Islet precursor cell (in vitro differentiated cells): ENCODE measurements at regions not wholly inside any gene's neighbourhood (a gene's known extent, or its start where the extent isn't known, plus 50 kb on each side); places are given as distances from the start of the nearest gene placed in this dataset.

Source experiments
- DNase-seq: peaks from one replicate; pipeline ENCODE4 v3.0.0-alpha.2; 2018

DNA sequence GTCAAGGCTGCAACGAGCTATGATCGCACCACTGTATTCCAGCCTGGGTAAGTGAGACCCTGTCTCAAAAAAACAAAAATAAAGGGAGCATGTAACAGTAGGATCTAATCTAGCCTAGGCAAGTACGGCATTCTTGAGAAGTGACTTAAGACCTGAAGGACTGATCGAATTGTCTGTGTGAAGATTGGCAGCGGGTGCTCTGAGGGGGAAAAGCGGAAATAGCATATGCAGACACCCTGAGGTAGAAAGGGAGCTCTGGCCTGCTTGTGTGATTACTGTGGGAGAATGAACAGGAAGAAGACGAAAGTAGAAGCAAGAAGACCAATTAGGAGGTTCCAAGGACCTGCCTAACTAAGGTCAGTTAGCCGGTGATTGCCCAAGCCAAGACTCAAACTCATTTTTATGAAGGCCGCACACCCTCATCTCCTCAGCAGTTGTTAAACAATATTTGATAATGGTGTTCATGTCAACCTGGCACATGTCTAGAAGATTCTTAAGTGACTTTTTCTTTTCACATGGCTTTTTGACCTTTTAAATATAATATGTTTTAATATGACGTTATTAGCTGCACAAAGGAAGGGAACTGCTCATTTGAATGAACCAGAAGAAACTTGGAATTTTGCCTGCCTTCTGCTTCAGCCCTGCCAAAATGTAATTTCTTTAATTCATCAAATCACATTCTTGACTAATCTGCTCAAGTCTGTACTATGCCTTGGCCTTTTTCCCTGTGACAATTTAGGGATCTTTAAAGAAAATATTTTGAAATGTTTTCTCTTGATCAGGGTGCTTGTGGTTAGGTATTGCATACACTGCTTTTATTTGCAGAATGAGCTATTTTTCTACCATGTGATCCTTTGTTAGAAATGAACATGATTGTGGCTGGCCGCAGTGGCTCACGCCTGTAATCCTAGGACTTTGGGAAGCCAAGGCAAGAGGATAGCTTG lies 289.2 kb upstream of the DMRT1 start:
- DNase-seq, result no peak

DNA sequence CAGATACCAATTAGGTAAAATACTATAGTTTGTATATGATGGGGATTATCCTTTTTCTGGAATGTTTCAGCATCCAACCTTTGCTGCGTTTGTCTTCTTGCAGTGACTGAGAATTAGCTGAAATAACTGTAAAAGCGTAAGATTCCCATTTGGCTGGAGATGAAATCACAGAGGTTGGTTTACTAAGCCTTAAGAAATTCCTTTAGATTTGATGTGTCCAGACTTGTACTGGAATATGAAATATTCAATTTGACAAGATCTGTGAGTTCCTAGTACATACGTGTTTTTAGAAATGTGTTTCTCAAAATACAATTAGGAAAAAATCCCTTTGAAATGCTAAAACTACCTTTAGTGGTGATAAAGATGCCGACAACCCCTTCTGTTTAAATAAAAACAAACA lies 286.0 kb upstream of the DMRT1 start:
- no peak for DNase-seq

DNA sequence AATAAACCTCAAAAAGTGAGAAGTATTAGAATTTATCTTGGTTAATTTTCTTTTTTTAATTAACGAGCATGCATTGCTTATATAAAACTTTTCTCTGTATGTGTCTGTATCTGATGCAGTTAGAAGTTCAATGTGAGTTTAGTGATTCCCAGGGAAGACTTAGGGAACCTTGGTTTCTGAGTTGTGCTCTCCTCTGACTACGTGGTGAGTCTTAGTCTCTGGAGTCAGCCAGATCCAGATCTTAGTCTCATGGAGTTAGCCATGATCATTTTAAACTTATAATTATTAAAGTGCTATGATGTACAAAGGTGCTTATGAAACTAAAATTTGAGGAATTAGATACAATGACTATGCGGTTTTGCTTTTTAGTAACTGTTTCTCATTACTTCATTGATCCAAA lies 285.3 kb upstream of the DMRT1 start:
- no peak for DNase-seq

DNA sequence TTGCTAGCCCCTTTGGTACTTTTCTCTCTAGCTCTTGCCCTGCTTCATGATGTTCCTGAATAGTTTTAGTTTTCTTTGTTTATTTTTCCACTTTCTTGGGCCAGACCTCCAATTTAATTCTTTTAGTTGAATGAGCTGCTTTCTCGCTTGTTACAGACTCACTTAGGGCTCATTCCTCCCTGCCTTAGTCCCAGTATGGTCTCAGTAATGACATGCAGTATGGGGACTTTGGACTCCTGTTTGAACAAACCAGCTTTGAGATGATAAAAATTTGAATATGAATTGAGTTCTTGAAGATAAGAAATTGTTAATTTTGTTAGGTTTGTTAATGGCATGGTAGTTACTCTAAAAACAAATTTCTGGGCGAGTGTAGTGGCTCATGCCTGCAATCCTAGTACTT lies 284.8 kb upstream of the DMRT1 start:
- no peak for DNase-seq

DNA sequence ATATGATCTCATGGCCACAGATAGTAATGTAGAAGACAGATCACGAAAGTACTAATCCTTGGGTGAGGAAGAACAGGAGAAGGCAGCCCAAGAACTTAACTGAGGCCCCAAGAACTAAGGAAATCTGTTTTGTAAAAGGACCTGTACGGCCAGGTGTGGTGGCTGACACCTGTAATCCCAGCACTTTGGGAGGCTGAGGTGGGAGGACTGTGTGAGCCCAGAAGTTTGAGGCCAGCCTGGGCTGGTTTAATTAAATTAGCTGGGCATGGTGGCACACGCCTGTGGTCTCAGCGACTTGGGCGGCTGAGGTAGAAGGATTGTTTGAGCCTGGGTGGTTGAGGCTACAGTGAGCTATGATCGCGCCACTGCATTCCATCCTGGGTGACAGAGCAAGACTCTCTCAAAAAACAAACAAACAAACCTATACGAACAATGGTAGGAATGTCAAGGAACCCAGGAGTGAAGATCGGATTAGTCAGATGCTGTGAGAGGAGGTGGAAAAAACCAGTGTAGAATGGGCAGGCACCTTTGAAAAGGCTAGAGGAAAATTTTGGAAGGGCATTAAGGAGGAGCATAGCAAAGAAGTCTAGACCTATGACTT lies 283.8 kb upstream of the DMRT1 start:
- DNase-seq, result peak; percentile 82

DNA sequence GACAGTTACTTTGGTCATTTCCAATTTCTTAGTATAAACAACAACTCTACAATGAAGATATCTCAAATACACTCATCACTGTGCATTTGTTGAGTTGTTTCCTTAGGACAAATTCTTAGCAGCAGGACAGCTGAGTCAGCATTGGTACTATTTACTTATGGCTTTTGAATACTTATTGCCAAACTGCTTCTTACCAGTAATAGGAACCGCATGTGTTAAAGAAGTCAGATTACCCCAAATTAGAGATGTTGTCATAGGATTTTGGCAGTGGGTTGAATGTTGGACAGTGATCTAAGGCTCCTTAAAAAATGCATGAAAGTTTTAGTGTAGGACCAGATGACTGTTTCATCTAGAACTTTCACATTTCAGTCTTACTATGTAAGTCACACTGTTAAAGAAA lies 280.1 kb upstream of the DMRT1 start:
- no peak for DNase-seq

DNA sequence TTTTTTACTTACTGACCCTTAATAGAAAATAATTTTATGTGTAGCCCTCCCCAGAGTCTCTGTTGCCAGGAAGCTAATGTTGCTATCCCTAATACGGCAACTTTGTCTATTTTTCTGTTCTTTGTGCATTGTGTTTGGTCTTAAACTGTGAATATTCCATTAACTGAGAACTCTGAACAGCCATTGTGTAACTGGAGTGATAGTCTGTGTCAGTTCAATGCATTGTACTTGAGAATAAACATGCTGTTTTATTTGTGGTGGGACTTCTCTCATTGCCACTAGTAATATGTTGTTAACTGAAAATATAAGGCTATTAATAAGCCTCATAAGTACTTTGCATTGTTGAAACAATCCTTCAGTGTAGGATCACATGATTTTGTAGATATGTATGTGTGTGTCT lies 278.3 kb upstream of the DMRT1 start:
- no peak for DNase-seq

DNA sequence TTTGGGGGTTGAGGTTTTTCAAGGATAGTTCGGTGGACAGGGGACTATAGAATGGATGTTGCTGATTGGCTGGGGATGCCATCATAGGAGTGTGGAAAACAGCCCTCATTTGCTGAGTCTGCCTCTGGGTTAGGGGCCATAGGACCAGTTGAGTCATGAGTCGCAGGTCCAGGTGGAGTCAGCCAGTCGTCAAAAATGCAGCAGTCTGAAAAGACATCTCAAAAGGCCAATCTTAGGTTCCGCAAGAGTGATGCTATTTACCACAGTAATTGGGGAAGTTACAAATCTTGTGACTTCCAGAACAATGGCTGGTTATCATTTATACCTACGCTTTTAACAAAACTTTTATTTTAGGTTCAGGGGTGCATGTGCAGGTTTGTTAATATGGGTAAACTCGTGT lies 276.0 kb upstream of the DMRT1 start:
- DNase-seq, result no peak

DNA sequence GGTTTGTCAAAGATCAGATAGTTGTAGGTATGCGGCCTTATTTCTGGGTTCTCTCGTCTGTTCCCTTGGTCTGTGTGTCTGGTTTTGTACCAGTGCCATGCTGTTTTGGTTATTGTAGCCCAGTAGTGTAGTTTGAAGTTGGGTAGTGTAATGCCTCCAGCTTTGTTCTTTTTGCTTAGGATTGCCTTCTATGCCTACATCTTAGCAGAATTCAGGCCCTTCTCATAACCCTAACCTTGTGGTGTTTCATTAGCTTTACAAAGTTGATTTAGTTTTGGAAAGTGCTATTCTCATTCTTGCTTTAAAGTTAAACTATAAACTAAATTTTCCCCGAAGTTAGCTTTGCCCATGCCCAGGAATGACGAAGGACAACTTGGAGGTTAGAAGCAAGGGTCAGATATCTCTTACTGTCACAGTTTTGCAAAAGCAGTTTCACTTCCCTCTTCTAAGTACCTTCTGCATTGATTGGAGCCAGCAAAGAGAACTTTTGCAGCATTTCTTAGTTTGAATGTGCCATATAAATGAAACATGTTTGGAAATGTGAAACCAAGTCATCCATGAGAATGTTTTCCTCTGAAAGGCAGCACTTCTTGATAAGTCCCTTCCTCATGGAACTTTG lies 274.3 kb upstream of the DMRT1 start:
- no peak for DNase-seq

DNA sequence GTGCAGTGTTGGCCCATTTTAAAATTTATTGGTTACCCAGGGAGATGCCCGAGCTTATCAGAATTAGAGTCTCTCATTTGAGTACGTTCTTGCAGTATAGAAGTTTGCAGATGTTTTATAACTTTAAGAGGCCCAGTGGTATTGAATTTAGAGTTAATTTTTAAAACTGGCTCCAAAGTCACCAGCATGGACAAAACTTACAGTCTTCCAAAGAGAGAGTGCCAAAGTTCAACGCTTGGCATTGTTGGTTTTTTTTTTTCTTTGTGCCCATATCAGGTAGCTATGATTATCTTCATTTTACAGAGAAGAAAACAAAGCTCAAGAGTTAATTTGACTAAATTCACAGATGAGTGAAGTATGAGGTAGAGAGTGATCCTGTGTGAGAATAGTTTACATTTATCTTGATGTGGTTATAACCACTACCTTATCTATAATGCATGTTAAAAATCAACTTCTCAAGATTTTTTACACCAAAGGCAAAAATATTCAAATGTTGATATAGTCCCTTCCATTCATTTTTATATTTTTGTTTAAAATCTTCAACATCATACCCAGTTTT lies 273.7 kb upstream of the DMRT1 start:
- no peak for DNase-seq

DNA sequence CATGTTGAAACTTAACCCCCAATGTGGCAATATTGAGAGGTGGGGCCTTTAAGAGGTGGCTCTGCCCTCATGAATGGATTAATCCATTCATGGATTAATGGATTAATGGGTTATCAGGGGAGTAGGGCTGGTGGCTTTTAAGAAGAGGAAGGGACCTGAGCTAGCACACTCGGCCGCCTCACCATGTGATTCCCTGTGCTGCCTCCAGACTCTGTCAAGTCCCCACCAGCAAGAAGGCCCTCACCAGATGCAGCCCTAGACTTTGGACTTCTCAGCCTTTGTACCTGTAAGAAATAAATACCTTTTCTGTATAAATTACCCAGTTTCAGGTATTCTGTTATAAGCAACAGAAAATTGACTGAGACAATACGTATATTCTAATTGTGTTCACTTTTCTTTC lies 272.2 kb upstream of the DMRT1 start:
- DNase-seq, result no peak

DNA sequence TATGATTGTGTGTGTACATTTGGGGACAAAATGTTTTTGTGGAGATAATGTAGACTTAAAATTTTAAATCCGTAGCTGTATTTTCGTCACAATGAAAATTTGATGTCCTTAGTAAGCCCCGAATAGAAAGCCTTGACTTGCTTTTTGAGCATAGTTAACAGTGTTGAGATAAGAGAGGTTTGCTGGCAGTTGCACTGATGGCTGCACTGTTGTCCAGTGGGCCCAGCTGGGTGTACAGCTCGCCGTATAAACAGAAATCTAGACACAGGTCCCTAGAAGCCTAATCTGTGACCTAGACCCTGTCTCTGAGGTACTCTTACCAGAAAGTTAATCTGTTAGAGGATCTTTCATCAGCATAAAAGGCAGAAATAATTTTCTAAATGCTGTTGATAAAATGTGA lies 271.3 kb upstream of the DMRT1 start:
- DNase-seq, result no peak

DNA sequence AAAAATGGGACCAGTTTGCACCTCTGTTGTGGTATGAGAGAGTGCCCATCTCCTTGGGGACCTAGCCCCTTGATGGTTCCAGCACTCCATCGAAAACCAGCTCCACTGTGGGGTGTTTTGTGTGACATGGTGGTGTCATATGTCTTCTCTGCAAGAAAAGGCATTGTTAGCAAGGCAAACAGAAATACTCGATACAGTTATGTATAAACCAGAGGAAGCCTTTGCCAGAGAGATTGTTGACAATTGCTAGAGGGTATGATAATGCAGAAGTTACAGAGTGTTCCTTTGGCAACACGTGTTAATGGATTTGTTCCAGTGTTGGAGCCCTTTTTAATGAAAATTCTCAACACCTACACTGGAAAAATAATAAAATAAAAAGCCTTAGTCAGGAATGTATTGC lies 270.4 kb upstream of the DMRT1 start:
- DNase-seq, result no peak

DNA sequence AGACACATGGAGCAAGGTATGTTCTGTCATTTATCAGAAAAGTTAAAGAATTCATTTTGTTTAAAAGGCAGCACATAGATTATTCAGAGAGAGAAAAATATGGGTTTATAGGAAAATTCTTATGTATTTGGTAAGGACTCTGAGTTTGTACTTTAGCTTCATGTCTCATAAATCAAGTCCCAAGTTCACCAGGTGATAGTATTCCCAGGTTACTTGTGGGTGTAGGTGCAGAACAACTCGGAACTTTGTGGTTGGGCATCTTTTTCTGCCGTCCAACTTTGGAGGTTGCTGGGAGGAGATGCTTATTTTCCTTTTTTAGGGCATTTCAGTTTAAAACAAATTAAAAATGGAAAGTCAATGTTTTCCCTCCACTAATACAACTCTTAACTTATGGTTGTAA lies 269.8 kb upstream of the DMRT1 start:
- DNase-seq, result no peak

DNA sequence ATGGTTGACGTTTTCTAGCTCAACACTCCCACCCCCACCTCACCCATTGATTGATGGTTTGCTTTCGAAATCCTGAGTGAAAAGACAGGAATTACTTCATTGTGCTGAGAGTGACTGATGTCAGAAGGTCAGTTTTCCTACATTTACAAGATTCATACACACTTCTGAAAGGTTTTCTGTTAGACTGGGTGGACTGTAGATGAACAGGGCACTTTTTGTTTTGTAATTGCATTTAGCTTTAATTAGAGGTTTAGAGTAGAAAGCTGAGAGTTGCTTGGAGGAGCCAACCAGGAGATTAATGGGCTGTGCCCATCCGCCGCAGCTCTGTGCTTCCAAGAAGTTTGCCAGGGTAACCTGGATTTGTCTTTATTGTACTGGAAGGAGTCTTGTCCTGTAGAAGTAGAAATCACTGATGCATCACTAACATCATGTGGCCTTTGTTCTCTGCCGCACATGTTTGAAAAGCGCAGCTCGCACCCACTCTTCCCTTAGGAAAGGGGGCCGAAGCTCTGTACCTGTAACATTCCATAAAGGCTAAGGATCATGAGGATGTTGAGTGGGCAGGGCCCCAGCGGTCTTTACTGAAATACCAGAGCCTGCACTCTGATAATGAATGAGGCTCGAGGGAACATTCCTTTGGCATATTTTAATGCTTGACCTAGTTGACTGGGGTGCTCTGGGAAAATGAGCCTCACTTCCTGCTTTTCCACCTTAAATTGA lies 267.6 kb upstream of the DMRT1 start:
- DNase-seq, result peak; percentile 69

DNA sequence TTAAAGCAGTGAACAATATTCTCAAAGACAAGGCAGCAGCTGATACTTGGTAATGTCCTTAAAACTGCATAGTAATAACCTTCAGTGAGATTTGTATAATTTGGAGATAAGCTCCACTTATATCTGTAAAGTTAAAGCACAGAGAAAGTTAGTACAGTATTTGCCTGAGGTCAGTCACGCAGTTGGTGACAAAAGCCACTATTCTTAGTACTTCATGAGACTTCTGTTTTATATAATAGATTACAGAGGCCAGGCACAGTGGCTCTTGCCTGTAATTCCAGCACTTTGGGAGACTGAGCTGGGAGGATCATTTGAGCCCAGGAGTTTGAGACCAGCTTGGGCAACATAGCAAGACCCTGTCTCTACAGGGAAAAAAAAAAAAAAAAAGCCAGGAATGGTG lies 266.4 kb upstream of the DMRT1 start:
- no peak for DNase-seq

DNA sequence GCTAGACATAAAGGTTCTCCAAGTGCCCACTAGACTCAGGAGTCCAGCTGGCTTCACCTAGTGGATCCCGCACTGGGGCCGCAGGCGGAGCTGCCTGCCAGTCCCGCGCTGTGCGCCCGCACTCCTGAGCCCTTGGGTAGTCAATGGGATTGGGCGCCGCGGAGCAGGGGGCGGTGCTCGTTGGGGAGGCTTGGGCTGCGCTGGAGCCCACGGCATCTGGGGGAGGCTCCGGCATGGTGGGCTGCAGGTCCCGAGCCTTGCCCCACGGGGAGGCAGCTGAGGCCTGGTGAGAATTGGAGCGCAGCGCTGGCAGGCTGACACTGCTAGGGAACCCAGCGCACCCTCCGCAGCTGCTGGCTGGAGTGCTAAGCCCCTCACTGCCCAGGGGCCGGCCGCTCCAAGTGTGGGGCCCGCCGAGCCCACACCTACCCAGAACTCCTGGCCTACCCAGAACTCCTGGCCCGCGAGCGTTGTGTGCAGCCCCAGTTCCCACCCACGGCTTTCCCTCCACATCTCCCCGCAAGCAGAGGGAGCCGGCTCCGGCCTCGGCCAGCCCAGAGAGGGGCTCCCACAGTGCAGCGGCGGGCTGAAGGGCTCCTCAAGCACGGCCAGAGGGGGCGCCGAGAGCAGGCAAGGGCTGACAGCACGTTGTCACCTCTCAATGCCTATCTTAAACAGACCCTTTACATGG lies 260.7 kb upstream of the DMRT1 start:
- no peak for DNase-seq

DNA sequence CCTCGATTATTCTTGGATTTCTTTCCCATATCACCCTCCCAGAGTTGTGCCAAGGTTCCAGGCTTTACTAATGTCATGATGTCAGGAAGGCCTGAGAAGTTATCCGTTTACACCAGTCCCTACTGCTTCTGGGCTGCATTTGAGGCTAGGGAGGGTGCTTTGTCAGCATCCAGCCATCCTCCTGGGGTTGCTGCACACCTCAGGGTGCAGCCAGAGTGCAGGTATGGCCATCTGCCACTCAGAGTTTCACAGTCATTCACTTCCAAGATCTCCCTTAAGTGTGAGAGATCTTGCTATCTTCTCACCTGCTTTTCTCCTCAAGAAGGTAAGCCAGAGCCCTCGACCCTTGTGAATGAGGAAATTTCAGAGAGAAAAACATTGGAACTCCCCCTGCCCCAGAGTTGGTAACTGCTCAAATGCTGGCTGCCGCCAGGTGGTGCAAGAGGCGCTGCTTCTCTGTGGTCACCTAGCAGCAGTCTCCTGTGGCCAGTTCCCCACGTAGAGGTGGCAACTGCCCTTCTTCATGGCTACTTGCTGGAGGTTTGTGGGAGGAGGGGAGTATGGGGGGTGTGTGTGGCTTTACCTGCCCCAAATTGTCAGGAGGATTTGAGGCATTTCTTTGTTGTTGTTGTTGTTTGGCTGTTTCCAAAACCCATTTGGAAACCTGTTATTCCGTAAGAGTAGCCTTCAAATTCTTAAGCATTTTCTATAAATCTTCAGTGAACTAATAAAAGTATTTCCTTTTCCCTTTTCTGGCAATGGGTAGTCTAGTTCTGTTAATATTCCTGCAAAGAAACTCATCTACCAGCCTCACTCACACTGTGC lies 259.6 kb upstream of the DMRT1 start:
- DNase-seq, result peak; percentile 77

DNA sequence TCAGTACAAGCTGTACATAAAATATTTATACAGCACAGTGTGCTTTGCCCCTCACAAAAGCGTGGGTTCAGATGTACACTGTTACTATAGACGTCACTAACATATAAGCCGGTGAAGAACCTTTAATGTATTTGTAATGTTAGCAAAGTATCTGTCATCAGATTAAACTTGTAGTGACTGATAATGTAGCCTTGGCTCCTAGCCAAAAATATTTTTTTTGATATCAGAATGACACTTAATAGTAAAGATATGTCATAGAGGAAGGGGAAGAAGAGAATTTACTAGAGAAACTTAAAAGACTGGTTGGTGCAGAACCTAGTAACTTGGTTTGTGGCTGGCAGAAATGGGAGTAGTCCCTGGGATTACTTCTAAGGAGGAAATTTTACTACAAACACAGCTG lies 258.7 kb upstream of the DMRT1 start:
- no peak for DNase-seq

DNA sequence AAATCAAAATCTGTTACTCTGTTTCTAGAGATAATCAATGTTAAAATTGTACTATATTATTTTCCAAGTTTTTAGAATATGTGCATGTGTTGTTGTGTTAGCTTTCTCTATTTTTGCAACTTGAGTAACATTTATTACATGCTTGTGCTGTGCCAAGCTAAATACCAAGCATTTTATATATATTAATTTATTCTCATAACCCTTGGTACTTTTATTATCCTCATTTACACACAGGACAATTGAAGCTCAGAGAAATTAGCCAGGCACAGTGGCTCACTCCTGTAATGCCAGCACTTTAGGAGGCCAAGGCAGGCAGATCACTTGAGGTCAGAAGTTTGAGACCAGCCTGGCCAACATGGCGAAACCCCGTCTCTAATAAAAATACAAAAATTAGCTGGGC lies 254.0 kb upstream of the DMRT1 start:
- no peak for DNase-seq

DNA sequence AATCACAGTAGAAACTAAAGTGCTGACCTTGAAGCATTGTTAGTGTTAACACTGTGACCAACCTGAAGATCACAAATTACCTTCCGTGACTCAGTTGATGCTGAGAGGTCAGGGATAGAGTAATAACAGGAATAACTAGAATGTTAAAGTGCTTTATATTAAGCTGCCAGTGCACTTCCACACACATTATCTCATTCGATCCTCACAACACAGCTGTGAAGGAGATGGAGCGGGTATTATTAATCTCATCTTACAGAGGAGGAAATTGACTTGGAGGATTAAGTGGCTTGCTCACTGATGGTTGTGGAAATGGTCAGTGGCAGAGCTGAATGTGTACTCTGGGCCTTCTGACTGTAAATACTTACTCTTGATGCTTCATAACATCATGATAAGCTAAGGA lies 252.5 kb upstream of the DMRT1 start:
- no peak for DNase-seq

DNA sequence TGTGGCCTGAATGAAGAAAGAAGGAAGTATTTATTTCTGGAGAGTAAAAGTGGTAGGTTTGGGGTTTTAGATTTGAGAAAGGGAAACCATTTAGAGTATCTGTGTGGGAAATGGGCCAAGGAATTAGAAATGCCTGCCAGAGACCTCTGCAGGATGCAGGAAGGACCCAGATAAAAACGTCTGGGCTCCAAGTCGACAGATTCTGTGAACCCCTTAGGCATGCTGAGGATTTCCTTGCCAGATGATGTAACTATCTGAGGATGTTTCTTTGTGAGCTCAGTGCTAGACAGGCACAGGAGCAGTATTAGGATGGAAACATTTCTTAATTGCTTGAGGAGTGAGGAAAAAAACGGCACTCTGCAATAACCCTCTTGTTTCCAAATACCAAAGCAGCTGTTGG lies 251.8 kb upstream of the DMRT1 start:
- peak; percentile 58 for DNase-seq
